ENCODE measurements at regions not wholly inside any gene's neighbourhood (a gene's known extent, or its start where the extent isn't known, plus 50 kb on each side); places are given as distances from the start of the nearest gene placed in this dataset.
"Not testable (repeated sequence)": the region's sequence is repeated elsewhere in the genome, so short reads cannot be mapped to it uniquely, and the experiment has no call there.

DNA sequence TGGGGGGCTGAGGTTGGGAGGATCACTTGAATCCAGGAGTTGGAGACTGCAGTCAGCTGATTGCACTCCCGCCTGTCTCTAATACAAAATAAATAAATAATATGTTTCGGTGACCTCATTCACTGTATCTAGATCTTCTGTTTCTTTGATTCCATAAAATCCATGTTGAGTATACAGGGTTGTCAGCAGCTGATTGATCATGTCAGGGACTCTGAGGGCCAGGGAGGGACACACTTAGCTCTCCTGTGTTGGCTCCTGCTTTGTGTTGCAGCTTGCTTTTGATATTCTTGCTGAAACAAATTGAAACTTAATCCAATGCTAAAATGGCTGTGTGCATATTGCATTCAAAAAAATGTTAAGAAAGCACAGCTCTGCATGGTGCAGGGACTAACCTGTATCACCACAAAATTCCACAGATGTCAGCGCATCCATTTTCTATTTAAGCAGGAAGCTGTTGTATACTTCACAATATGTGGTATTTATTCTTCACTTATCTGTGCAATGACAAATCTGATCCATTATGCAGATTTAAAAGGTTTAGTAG, 454.5 kb downstream of the CDH11 start:
- no peak for DNase-seq
- intact Hi-C loops (cut with DNase I) = no loop called here

DNA sequence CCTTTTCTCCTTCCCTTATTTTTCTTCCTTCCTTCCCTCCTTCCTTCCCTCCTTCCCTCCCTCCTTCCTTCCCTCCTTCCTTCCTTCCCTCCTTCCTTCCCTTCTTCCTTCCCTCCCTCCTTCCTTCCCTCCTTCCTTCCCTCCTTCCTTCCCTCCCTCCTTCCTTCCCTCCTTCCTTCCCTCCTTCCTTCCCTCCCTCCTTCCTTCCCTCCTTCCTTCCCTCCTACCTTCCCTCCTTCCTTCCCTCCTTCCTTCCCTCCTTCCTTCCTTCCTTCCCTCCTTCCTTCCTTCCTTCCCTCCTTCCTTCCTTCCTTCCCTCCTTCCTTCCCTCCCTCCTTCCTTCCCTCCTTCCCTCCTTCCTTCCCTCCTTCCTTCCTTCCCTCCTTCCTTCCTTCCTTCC, 459.6 kb downstream of the CDH11 start:
- DNase-seq; intact Hi-C loops (cut with DNase I): not testable (repeated sequence)

DNA sequence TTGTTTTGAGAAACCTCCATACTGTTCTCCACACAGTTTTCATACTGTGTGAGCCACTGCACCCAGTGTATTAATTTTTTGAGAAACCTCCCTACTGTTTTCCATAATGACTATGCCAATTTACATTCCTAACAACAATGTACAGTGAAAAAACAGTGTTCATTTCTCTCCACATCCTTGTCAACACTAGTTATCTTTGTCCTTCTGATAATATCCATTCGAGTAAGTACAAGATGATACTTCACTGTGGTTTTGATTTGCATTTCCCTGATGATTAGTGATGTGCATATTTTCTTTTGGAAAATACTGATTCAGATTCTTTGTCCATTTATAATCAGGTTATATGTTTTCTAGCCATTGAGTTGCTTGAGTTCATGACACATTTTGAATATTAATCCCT, 462.0 kb downstream of the CDH11 start:
- no peak for DNase-seq
- intact Hi-C loops (cut with DNase I) = no loop called here

DNA sequence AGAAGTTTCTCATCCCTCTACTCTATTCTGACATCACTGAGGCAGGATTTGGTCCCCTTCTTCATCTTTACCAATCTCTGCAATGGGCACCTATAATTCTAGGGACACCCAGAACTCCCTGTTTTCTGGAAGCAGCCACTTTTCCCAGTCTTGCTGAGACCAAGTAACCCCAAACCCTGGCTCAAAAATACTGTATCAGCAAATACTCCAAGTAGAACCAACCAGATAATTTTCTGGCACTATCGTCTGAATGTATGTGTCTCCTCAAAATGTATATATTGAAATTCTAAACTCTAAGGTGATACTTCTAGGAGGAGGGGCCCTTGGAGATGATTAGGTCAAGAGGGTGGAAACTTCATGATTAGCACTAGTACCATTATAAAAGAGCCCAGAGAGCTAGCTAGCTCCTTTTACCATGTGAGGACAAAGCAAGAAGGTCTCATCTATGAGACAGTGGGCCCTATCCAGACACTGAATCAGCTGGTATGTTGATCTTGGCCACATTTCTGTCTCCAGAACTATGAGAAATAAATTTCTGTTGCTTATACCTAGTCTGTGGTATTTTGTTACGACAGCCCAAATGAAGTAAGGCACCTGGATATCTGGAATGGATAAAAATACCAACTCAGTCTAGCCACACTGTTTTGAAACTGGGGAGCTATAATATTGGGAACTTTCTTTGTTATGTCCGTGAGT, 464.4 kb downstream of the CDH11 start:
- intact Hi-C loops (cut with DNase I) = no loop called here

DNA sequence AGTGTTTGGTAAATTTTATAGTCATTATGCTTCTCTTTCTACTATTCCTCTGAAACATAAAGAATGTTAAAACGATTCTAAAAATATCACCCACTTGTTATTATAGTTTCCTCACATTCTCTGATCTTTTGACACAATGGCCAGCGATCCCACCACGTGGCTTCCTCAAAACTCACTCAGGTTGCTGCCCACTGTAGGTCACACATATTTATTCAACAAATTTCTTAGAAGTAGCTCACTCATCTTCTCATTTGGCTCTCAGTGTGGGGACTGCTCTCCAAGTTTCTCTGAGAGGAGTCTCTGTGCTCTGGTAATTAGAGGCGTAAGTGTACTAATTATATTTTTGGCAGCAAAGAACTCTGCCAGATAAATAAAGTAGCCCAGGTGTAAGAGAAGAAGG, 465.4 kb downstream of the CDH11 start:
- DNase-seq = no peak
- intact Hi-C loops (cut with DNase I) = no loop called here

More for the DNA sequence above, 464.4 kb downstream of the CDH11 start:
- DNase-seq = no peak

DNA sequence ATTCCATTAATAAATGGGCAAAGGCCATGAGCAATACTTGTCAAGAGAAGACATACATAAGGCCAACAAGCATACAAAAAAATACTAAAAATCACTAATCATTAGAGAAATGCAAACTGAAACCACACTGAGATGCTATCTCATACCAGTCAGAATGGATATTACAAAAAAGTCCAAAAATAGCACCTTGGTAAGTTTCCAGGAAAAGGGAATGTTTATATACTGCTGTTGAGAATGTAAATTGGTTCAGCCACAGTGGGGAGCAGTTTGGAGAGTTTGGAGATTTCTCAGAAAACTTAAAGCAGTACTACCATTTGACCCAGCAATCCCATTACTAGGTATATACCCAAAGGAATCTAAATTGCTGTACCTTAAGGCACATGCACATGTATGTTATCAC, 467.7 kb downstream of the CDH11 start:
- DNase-seq = no peak

DNA sequence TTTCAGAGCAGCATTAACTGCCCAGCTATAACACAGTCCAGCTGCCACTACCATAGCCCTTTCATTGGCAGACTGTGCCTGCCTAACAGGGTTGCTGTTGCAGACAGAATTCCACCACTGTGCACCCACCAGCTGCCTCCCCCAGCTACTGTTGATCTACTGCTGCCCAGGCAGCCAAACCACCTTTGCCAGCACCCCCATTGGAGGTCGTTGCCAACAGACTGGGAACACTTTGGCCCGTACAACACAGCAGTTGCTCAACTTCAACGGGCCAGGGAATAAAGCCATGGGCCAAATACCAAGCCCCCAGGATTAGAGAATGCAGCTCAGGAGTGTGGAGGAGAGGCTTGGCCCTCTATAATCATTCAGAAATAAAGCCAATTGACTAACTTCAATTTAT, 473.6 kb downstream of the CDH11 start:
- intact Hi-C loops (cut with DNase I) = no loop called here
- DNase-seq = peak in 1 of 10 donors; percentile 77

More for the DNA sequence above, 467.7 kb downstream of the CDH11 start:
- intact Hi-C loops (cut with DNase I) = no loop called here

DNA sequence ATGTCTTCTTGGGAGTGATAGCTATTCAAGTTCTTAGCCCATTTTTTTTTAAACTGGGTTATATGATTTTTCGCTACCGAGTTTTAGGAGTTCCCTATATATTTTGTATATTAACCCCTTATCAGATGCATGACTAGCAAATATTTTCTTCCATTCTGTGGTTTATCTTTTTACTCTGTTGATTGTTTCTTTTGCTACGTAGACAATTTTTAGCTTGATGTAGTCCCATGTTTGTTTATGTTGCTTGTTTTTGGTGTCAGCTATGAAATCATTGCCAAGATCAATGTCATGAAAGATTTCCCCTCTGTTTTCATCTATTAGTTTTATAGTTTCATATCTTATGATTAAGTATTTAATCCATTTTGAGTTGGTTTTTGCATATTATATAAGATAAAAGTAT, 480.5 kb downstream of the CDH11 start:
- no peak for DNase-seq
- intact Hi-C loops (cut with DNase I) = no loop called here

DNA sequence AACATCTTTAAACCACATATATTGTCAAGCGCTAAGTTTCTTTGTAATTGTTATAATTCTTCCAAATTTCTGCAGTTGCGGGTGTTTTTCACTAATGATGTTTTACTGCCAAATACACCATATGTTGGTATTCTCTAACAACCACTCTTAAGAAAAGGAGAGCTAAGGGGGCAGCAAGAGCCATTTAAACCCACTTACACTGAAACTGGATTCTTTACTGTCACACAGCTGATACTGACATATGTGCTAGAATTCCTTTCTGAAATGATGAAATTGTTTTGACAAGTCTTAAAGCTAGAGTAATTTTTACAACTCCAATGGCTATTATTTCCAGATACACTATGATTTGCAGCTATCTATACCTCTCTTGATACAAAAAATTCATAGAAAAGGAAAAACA, 483.1 kb downstream of the CDH11 start:
- DNase-seq = no peak
- intact Hi-C loops (cut with DNase I) = no loop called here

DNA sequence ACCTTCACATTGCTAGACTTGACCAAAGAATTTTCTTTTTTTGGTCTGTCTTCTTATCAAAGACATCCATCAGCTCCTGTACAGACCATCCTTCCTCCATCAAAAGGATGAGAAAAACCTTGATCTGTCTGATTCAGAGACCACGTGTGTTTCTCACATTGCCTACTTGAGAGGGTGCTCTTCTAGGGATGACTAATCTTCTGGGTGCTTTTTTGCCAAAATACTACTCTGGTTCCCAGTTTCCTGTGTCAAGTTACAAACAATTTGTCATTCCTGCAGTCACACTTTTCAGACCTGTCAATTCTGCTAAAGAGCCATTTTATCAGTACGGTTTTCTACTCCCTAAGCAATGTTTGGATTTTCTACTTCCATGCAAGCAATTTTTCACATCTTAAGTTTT, 492.2 kb downstream of the CDH11 start:
- DNase-seq = no peak
- intact Hi-C loops (cut with DNase I) = no loop called here

DNA sequence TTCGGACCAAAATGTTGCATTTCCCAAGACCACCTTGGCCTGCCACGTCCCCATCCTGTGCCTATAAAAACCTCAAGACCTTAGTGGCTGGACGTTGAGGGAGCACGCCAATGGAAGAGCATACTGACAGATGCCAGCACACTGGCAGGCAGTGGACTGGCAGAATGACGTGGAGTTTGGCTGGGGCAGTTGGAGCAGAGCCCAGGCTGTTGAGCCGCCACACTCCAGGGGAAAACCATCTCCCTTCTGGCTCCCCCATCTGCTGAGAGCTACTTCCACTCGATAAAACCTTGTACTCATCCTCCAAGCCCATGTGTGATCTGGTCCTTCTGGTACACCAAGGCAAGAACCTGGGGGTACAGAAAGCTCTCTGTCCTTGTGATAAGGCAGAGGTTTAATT, 494.1 kb downstream of the CDH11 start:
- DNase-seq = peak in 8 of 10 donors; percentile 22 to 90 (median 48)
- intact Hi-C loops (cut with DNase I) = no loop called here

DNA sequence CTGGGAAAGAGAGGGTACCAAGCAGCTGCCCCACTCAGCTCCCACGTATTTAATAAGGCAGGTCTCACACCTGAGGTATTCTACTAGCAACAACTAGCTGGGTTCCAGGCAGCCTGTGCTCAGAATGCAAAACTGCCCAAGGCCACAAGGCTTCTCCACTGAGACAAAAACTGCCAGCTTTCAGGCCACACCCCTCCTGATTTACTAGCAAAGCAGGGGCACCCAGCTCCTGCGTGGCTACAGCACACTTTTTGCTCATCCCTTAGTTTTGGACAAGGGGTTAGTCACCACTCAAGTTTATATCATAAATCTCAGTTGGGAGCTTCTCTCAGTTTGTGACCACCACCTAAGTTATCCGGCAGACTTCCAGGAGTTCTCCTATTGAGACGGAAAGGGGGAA, 494.6 kb downstream of the CDH11 start:
- intact Hi-C loops (cut with DNase I) = no loop called here

DNA sequence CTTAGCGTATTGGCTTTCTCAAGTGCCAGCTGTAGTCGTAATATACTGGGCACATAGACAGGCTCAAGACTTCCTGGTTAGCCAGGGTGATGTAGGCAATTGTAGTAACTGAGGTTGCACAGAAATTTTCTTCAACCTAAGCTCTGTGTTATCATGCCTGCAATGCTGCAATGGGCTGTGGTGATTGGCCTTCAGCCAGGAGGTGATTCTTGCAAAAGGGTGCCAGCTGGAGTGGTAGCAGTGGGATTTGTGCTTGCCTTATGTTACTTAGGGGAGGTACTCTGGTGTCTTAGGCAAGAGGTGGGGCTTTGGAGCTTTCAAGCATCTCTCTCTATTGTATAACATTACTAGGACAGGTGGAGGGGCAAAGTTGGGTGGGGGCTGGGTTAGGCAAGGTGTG, 495.1 kb downstream of the CDH11 start:
- intact Hi-C loops (cut with DNase I) = no loop called here

More for the DNA sequence above, 494.6 kb downstream of the CDH11 start:
- DNase-seq = peak in 1 of 10 donors; percentile 75

DNA sequence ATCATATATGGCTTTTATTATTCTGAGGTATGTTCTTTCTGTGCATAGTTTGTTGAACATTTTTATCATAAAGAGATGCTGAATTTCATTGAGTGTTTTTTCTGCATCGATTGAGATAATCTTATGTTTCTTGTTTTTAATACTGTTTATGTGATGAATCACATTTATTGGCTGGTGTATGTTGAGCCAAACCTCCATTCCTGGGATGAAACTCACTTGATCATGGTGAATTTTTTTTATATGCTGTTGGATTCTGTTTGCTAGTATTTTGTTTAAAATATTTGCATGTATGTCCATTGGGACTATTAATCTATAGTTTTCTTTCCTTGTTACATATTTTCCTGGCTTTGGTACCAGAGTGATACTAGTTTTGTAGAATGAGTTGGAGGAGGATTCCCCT, 500.2 kb downstream of the CDH11 start:
- intact Hi-C loops (cut with DNase I) = no loop called here
- DNase-seq = no peak

More for the DNA sequence above, 495.1 kb downstream of the CDH11 start:
- DNase-seq = peak in 1 of 10 donors; percentile 70

DNA sequence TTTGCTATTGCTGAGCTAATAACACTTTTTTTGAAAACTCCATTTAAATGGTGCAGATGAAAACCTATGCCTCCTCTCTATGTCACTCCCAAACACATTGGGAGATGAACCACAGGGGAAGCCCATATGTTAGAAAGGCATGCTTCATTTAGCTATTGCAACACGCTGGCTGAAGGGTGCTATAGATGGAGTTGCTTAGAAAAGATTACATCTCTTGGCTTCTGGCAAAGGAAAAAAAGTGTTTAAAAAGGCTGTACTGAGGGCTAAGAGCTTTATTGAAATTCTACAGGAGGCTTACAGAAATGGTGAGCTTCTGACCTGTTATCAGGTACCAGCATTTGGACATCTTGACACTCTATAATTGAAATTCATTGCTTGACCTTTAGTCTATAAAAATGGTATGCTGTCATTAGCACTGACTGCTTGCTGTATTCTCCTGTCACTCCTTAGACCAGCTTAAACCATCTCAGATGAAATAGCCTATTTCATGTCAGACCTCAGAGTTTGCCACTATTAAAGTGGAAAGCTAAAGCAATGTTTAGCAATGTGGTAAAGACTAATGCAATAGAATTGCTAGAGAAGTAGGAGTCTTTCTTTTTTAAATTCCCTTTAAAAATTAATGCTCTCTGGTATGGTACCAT, 503.9 kb downstream of the CDH11 start:
- intact Hi-C loops (cut with DNase I) = no loop called here
- DNase-seq = no peak

DNA sequence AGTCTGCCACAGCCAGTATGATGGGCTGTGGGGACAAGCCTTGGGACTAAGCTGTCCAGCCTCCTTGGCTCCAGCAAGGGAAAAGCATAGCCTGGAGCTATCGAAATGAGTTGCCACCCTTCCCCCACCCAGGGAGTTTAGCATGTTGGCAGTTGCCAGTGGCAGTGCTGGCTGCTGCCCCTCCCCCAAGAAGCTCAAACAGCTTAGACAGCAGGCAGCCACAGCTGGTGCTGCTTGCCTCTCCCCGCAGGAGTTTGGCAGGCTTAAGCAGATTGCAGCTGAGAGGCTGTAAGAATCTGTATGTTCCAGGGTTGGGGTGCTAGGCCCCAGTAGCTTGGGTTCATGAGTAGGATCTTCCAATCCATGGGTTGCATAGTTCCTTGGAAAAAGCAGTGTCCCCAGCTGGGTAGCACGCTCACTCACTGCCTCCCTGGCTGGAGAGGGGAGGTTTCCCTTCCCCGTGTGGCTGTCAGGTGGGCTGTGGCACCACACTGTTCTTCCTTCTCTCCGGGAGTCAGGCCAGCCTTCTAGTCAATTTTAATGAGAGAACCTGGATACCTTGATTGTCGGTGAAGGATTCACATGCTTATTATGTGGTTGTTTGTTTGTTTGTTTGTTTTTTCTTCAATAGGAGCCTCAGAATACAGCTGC, 506.1 kb downstream of the CDH11 start:
- DNase-seq = peak in 7 of 10 donors; percentile 15 to 91 (median 32)
- intact Hi-C loops (cut with DNase I) = no loop called here

DNA sequence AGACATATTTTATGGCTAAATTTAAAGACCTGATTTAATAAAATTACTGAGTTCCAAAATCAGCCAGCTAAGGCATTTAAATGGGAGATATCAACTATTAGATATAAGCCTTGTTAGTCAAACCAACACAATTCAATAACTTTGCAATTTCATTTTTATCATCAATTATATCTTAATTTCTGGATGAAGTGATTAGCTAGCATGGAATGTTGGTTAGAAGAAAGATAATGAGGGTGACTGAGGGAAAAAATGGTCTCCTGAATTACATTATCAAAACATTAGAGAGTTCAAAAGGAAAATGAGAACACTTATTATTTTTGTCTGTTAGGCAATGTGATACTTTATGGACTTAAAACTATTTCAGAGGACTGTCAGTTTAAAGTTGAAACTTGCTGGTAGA, 525.7 kb downstream of the CDH11 start:
- DNase-seq = no peak
- intact Hi-C loops (cut with DNase I) = no loop called here

DNA sequence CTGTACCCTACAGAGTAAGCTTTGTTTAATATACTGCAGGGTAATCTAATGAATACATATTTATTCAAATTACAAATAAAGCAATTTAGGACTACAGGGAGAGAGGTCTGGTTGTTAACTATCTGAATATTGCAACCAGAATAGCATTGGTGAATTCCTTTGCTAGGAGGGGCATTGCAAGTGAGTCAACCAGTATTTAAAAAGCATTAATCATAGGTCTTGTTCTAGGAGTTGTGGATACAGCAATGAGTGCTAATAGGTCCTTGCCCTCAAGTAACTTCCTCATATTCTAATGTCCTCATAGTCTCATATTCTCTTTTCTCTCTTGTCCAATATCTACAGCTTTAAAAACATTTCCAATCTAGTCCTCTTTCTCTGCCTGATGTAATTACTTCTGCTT, 531.4 kb downstream of the CDH11 start:
- intact Hi-C loops (cut with DNase I) = no loop called here
- no peak for DNase-seq

DNA sequence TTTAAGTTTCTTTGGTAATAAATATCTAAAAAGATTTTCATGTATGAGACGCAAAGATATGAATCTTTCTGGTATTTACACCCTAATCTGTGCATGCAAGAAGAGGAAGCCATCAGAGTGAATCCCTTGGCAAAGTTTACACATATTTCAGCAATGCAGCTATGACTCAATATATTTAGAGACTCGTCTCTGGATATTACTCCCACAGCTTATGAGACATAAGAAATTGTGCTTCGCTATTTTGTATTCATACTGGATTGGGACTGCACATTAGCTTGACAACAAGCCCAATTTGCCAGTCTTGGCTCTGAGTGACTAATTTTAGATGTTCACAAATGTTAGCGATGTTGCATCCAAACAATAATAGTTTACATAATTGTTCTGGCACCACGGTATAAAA, 532.0 kb downstream of the CDH11 start:
- no peak for DNase-seq
- intact Hi-C loops (cut with DNase I) = no loop called here

DNA sequence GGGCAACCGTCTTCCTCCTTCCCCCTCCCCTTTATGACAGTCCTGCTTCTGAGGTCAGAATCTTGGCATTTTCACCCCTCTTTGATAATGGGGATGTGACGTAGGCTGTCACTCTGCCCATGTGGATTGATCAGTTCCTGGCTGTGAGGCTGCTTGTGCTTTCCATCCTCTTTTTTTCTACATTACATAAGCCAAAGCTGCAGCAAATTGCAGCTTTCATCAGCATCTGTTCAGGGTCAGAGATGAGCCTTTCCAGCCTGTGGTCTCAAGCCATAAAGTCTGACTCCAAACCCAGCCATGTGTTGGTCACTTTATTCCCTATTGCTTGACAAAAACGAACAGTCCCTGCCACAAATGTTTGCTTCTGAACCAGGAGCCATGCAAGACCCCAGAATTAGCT, 535.1 kb downstream of the CDH11 start:
- intact Hi-C loops (cut with DNase I) = no loop called here
- no peak for DNase-seq

DNA sequence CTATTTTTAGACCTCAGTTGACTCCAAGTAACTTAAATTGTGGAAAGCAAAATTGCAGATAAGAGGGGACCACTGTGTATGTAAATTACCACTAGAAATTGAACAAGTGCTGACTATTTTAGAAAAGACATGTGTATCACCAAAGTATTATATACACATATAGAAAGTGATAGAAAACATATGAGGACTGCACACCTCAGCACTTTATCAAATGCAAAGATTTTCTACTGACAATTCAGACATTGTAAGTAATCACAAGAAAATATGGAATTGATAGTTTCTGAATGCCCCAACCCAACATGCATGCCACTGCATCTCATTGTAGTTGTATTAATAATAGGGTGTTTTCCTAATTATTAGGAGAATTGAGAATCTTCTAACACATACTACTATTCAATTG, 536.5 kb downstream of the CDH11 start:
- intact Hi-C loops (cut with DNase I) = no loop called here
- no peak for DNase-seq

DNA sequence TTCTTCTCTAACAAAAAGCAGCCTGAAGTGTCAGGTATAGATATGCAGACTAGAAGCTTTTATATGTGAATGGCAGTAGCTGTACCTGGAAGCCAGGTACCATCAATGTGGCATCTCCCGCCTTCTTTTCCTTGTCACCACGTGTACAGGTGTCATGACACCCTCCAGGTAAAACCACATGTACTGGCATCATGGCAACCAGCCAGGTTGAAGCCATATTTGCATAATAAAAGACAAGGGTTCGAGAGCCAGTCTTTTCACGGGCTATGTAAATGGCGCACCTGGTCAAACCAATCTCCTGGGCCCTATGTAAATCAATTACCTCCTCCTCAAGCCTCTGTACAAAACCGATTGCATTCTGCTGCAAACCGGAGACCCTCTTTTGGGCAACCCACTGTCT, 541.3 kb downstream of the CDH11 start:
- intact Hi-C loops (cut with DNase I) = no loop called here
- DNase-seq = no peak

All from posterior cingulate gyrus (tissue), 11 donors.